Uterus (tissue), 2 donors: ENCODE measurements at regions not wholly inside any gene's neighbourhood (a gene's known extent, or its start where the extent isn't known, plus 50 kb on each side); places are given as distances from the start of the nearest gene placed in this dataset.

Experiments
- POLR2A ChIP-seq, 2 donors: fragments of 450-650 bp; IDR thresholded peaks; one replicate each; pipeline ENCODE4 v1.6.1; 2016; ENCODE audit warnings: antibody characterized with exemption in 2 of 2, mild to moderate bottlenecking in 1 of 2, moderate library complexity in 1 of 2
- TF ChIP-seq, protein P1 (sequence below), 4 experiments: fragments of 200-600 bp in 2 of 4; fragments of 450-650 bp in 2 of 4; sonication (generic) in 2 of 4; IDR thresholded peaks; one replicate each; pipeline ENCODE4 v1.5.1; 2016 to 2019; ENCODE audit warnings: antibody characterized with exemption in 4 of 4, mild to moderate bottlenecking in 2 of 4, moderate library complexity in 1 of 4

- TF ChIP-seq, protein P1, sequence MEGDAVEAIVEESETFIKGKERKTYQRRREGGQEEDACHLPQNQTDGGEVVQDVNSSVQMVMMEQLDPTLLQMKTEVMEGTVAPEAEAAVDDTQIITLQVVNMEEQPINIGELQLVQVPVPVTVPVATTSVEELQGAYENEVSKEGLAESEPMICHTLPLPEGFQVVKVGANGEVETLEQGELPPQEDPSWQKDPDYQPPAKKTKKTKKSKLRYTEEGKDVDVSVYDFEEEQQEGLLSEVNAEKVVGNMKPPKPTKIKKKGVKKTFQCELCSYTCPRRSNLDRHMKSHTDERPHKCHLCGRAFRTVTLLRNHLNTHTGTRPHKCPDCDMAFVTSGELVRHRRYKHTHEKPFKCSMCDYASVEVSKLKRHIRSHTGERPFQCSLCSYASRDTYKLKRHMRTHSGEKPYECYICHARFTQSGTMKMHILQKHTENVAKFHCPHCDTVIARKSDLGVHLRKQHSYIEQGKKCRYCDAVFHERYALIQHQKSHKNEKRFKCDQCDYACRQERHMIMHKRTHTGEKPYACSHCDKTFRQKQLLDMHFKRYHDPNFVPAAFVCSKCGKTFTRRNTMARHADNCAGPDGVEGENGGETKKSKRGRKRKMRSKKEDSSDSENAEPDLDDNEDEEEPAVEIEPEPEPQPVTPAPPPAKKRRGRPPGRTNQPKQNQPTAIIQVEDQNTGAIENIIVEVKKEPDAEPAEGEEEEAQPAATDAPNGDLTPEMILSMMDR (IDR thresholded peaks at IDR 0.05), result no peak
- TF ChIP-seq POLR2A (IDR thresholded peaks at IDR 0.05), result no peak
These were observed 127.2 kb downstream of the MN1 start for GRCh38 chr22:27674261-27674923.
